Heart right ventricle (tissue), 16 donors: ENCODE measurements at regions not wholly inside any gene's neighbourhood (a gene's known extent, or its start where the extent isn't known, plus 50 kb on each side); places are given as distances from the start of the nearest gene placed in this dataset.

Source experiments
- ATAC-seq, 8 donors: fragments of 200-7000 bp; cut with Tn5 transposase; one replicate each; pipeline ENCODE4 v1.9.1; 2020; ENCODE audit warnings: mild to moderate bottlenecking in 8 of 8, moderate library complexity in 8 of 8, moderate number of reproducible peaks in 1 of 8
- DNase-seq, 2 donors: peaks; one replicate each; pipeline ENCODE4 v3.0.0-alpha.2; 2020
- H3K27ac ChIP-seq, 10 donors: fragments of 200-600 bp; sonication (generic) in 2 of 10; one replicate each; pipeline versions ENCODE4 v1.5.0 to v1.8.0; 2020 to 2022; ENCODE audit warnings: mild to moderate bottlenecking in 3 of 10
- H3K27me3 ChIP-seq, 7 donors: fragments of 200-600 bp; one replicate each; pipeline ENCODE4 v1.8.0; 2021 to 2022; ENCODE audit warnings: mild to moderate bottlenecking in 2 of 7
- H3K36me3 ChIP-seq, 9 donors: fragments of 200-600 bp; sonication (generic) in 1 of 9; one replicate each; pipeline versions ENCODE4 v1.5.0 to v1.8.0; 2020 to 2022; ENCODE audit warnings: mild to moderate bottlenecking in 2 of 9
- H3K4me1 ChIP-seq, 9 donors: fragments of 200-600 bp; sonication (generic) in 1 of 9; one replicate each; pipeline versions ENCODE4 v1.5.0 to v1.8.0; 2020 to 2022; ENCODE audit warnings: mild to moderate bottlenecking in 4 of 9
- H3K4me3 ChIP-seq, 10 donors: fragments of 200-600 bp; sonication (generic) in 2 of 10; one replicate each; pipeline versions ENCODE4 v1.5.0 to v1.8.0; 2020 to 2022; ENCODE audit warnings: mild to moderate bottlenecking in 7 of 10, moderate library complexity in 2 of 10
- H3K9me3 ChIP-seq, 11 donors: fragments of 200-600 bp in 10 of 11; sonication (generic) in 2 of 11; one replicate each; pipeline versions ENCODE4 v1.5.0 to v1.8.0; 2013 to 2022; ENCODE audit warnings: mild to moderate bottlenecking in 2 of 11, control low read depth in 1 of 11, moderate library complexity in 1 of 11
- WGBS, 2 donors: extraction: QIAGEN DNeasy Blood & Tissue Kit; methylation state at CpG; one replicate each; pipeline ENCODE4 v1.1.7; 2013; ENCODE audit warnings: inconsistent platforms in 1 of 2; 5-methylcytosine and 5-hydroxymethylcytosine counted together
- intact Hi-C, 10 donors: fragments of 100-400 bp; cut with DNase I; formaldehyde crosslinking; loops; one replicate each; pipeline versions ENCODE4 v1.11.1 to v1.14.2; 2022
- TF ChIP-seq, protein P1 (sequence below), 9 donors: fragments of 200-600 bp; sonication (generic) in 2 of 9; IDR thresholded peaks; one replicate each; pipeline versions ENCODE4 v1.5.0 to v1.8.0; 2021 to 2022; ENCODE audit warnings: antibody characterized with exemption in 9 of 9, mild to moderate bottlenecking in 5 of 9, moderate library complexity in 1 of 9
- donor health status: Arrhythmogenic right ventricular cardiomyopathy.
- donor health status: ischemic (EF 13 %, LVEDD 7.1; RV severe dilation, severe dysfunction).
- donor health status: healthy with polysubstance abuse.
- donor health status: DM: no; HTN: yes; CAD: no.
- donor health status: DM: no; HTN: no; CAD: no.
- donor health status: ischemic (EF 25% LVEDD 6.9; RV normal size, moderate dysfunction).
- donor health status: ischemic (EF 25% LVEDD 5.7; RV mildly dilated, moderate dysfunction).
- donor health status: healthy.
- donor health status: DM: yes; HTN: yes; CAD: no.
- donor health status: Ischemic cardiomyopathy.
- donor health status: ischemic (EF 35%, LVEDD 5.7; RV mildly dilated, moderate dysfunction).
- donor health status: nonischemic (EF 11% LVEDD 7.7; RV severe dilation, severe dysfunction).
- donor health status: DM: yes; HTN: yes; CAD: no.
- donor health status: PGD.
- donor health status: ischemic (EF 29% LVEDD 5.4; RV normal size, mild dysfunction).
- donor health status: nonischemic (EF 23%, LVEDD 6.1; RV moderate dilation, normal function).

GRCh38 chr14:57029620-57030253 is 219.5 kb upstream of the OTX2 start:
- H3K27ac ChIP-seq = no peak overlapping the region
- 32 to 41% methylated on average over 2 of the region's 2 CpGs for WGBS, 2 donors
- H3K36me3 ChIP-seq = no peaks in the 10 kb centered on the region
- H3K27me3 ChIP-seq = peaks cover 0 to 6% (median 0%) of the 10 kb centered on the region in 7 donors
- no peaks in the 10 kb centered on the region for H3K4me1 ChIP-seq
- TF ChIP-seq, protein P1, sequence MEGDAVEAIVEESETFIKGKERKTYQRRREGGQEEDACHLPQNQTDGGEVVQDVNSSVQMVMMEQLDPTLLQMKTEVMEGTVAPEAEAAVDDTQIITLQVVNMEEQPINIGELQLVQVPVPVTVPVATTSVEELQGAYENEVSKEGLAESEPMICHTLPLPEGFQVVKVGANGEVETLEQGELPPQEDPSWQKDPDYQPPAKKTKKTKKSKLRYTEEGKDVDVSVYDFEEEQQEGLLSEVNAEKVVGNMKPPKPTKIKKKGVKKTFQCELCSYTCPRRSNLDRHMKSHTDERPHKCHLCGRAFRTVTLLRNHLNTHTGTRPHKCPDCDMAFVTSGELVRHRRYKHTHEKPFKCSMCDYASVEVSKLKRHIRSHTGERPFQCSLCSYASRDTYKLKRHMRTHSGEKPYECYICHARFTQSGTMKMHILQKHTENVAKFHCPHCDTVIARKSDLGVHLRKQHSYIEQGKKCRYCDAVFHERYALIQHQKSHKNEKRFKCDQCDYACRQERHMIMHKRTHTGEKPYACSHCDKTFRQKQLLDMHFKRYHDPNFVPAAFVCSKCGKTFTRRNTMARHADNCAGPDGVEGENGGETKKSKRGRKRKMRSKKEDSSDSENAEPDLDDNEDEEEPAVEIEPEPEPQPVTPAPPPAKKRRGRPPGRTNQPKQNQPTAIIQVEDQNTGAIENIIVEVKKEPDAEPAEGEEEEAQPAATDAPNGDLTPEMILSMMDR (IDR thresholded peaks at IDR 0.05) = no peak
- DNase-seq (no peak), ATAC-seq (no peak)
- peaks cover 0 to 17% (median 5%) of the 10 kb centered on the region in 11 donors for H3K9me3 ChIP-seq
- no peak overlapping the region for H3K4me3 ChIP-seq
- intact Hi-C loops = no loop called here

GRCh38 chr14:57025456-57025855 is 215.2 kb upstream of the OTX2 start:
- H3K27ac ChIP-seq = no peak overlapping the region
- H3K36me3 ChIP-seq = no peaks in the 10 kb centered on the region
- H3K9me3 ChIP-seq = peaks cover 0 to 9% (median 0%) of the 10 kb centered on the region in 11 donors
- peaks cover 0 to 4% (median 0%) of the 10 kb centered on the region in 7 donors for H3K27me3 ChIP-seq
- no peak for DNase-seq
- ATAC-seq = no peak
- intact Hi-C loops = no loop called here
- H3K4me1 ChIP-seq = no peaks in the 10 kb centered on the region
- no peak overlapping the region for H3K4me3 ChIP-seq
- TF ChIP-seq, protein P1 (IDR thresholded peaks at IDR 0.05) = no peak

DNA sequence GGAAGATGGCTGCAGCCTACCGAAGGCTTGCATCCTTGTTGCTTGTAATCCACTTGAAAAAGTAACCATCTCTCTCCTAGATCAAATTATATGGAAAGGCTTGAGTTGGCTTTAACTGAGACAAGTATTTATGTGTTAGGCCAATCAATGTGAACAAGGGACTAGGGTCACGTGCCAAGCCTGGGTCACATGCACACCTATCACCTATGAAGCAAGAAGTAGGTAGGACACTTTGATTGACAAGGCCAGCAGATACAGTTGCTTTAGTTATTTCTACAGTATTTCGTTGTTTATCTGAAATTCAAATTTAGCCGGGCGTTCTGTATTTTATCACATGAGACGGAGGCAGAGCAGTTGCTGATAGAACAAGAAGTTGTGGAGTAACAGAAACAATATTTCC is 212.3 kb upstream of the OTX2 start:
- ATAC-seq (no peak), DNase-seq (no peak)
- Histone ChIP-seq H3K36me3 (no peaks in the 10 kb centered on the region), H3K4me1 (no peaks in the 10 kb centered on the region), H3K4me3 (no peak overlapping the region), H3K9me3 (peaks cover 0 to 2% (median 0%) of the 10 kb centered on the region in 11 donors), H3K27ac (no peak overlapping the region), H3K27me3 (peaks cover 0 to 4% (median 0%) of the 10 kb centered on the region in 7 donors)
- WGBS, 2 donors = 71 to 75% methylated on average over 6 of the region's 6 CpGs
- TF ChIP-seq, protein P1 (IDR thresholded peaks at IDR 0.05) = no peak
- intact Hi-C loops = no loop called here

DNA sequence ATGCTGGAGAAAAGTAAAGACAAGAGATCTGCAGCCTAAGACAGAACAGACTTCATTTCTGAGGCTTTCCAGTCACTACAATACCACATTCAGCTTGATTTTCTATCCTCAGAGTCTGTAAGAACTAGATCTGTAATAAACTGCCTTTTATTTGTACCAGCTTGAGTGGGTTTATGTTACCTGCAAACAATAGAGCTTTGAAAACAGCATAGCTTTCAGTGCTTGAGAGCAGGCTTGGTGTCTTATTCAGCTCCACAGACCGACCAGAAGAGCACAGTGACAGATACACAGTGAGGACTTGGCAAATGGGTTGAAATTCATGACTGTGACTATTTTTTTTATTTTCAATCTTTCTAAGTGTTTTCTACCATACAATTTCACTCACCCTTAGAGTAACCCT is 207.8 kb upstream of the OTX2 start:
- WGBS, 2 donors = 52 to 59% methylated on average over 1 of the region's 1 CpG
- intact Hi-C loops = no loop called here
- Histone ChIP-seq H3K27me3 (peaks cover 0 to 4% (median 0%) of the 10 kb centered on the region in 7 donors), H3K36me3 (no peaks in the 10 kb centered on the region), H3K27ac (no peak overlapping the region), H3K4me1 (no peaks in the 10 kb centered on the region), H3K9me3 (peaks cover 0 to 25% (median 11%) of the 10 kb centered on the region in 11 donors), H3K4me3 (no peak overlapping the region)
- no peak for DNase-seq
- no peak for ATAC-seq
- TF ChIP-seq, protein P1 (IDR thresholded peaks at IDR 0.05) = no peak
